ENCODE measurements at regions not wholly inside any gene's neighbourhood (a gene's known extent, or its start where the extent isn't known, plus 50 kb on each side); places are given as distances from the start of the nearest gene placed in this dataset.

- H3K4me1 ChIP-seq: no peaks in the 10 kb centered on the region
- no peaks in the 10 kb centered on the region for H3K9me3 ChIP-seq
- ATAC-seq: no peak
- H3K4me3 ChIP-seq: no peak overlapping the region
- no peak overlapping the region for H3K27ac ChIP-seq
- no peaks in the 10 kb centered on the region for H3K27me3 ChIP-seq
- no peak for TF ChIP-seq POLR2A (IDR thresholded peaks at IDR 0.05)
- no peak for TF ChIP-seq CTCF (IDR thresholded peaks at IDR 0.05)
- no peak for TF ChIP-seq EP300 (IDR thresholded peaks at IDR 0.05)
- TF ChIP-seq POLR2AphosphoS5 (IDR thresholded peaks at IDR 0.05): no peak
- 89 to 100% methylated on average over 1 to 3 of the region's 3 CpGs for WGBS, 2 donors (ENCODE audit: low coverage in 1 of 2)
- H3K36me3 ChIP-seq: no peaks in the 10 kb centered on the region
Observed at GRCh38 chr12:42010715-42011114, 134.0 kb downstream of the GXYLT1 start.

DNA sequence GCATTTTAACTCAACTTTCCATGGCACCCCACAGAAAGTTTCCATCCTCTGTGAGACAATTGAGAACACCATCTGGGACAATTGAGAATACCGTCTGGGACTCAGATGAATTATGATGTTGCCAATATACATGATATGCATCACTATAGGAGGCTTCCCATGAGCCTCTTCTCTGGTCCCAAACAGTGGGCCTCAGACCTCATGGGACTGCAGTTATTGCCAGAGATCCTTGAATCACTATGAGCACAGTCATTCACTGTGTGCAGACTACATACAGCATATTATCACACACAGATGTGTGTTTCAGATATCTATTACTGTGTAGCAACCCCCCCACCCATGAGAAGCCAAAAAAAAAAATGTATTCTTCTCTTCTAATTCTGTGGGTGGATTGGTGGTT, 134.4 kb downstream of the GXYLT1 start:
- ATAC-seq: no peak
- 85% methylated on average over 1 of the region's 1 CpG; no CpG with 5 or more reads in 1 of the 2 donors for WGBS, 2 donors (ENCODE audit: low coverage in 1 of 2)
- no peaks in the 10 kb centered on the region for H3K36me3 ChIP-seq
- no peaks in the 10 kb centered on the region for H3K27me3 ChIP-seq
- no peaks in the 10 kb centered on the region for H3K4me1 ChIP-seq
- TF ChIP-seq EP300 (IDR thresholded peaks at IDR 0.05) (no peak), POLR2AphosphoS5 (IDR thresholded peaks at IDR 0.05) (no peak), CTCF (IDR thresholded peaks at IDR 0.05) (no peak), POLR2A (IDR thresholded peaks at IDR 0.05) (no peak)
- H3K9me3 ChIP-seq: no peaks in the 10 kb centered on the region
- no peak overlapping the region for H3K4me3 ChIP-seq
- H3K27ac ChIP-seq: no peak overlapping the region

- no peak overlapping the region for H3K27ac ChIP-seq
- H3K4me1 ChIP-seq: no peaks in the 10 kb centered on the region
- TF ChIP-seq CTCF (IDR thresholded peaks at IDR 0.05) (no peak), POLR2A (IDR thresholded peaks at IDR 0.05) (no peak), EP300 (IDR thresholded peaks at IDR 0.05) (no peak), POLR2AphosphoS5 (IDR thresholded peaks at IDR 0.05) (no peak)
- ATAC-seq: no peak
- 70 to 79% methylated on average over 2 to 5 of the region's 5 CpGs for WGBS, 2 donors (ENCODE audit: low coverage in 1 of 2)
- H3K4me3 ChIP-seq: no peak overlapping the region
- H3K36me3 ChIP-seq: no peaks in the 10 kb centered on the region
- H3K27me3 ChIP-seq: no peaks in the 10 kb centered on the region
- no peaks in the 10 kb centered on the region for H3K9me3 ChIP-seq
Observed at GRCh38 chr12:42008996-42009395, 135.7 kb downstream of the GXYLT1 start.

GRCh38 chr12:42003031-42003430, 141.6 kb downstream of the GXYLT1 start:
- WGBS, 2 donors (ENCODE audit: low coverage in 1 of 2): 100% methylated on average over 1 of the region's 1 CpG; no CpG with 5 or more reads in 1 of the 2 donors

More at GRCh38 chr12:42003031-42003430, 141.6 kb downstream of the GXYLT1 start:
- H3K4me1 ChIP-seq: no peaks in the 10 kb centered on the region
- H3K9me3 ChIP-seq: no peaks in the 10 kb centered on the region
- no peak overlapping the region for H3K27ac ChIP-seq
- H3K4me3 ChIP-seq: no peak overlapping the region
- H3K36me3 ChIP-seq: no peaks in the 10 kb centered on the region
- H3K27me3 ChIP-seq: no peaks in the 10 kb centered on the region
- no peak for TF ChIP-seq EP300 (IDR thresholded peaks at IDR 0.05)
- no peak for TF ChIP-seq POLR2A (IDR thresholded peaks at IDR 0.05)
- no peak for TF ChIP-seq CTCF (IDR thresholded peaks at IDR 0.05)
- no peak for TF ChIP-seq POLR2AphosphoS5 (IDR thresholded peaks at IDR 0.05)
- ATAC-seq: no peak

Measured in gastroesophageal sphincter (tissue), 4 donors.